ENCODE measurements at regions not wholly inside any gene's neighbourhood (a gene's known extent, or its start where the extent isn't known, plus 50 kb on each side); places are given as distances from the start of the nearest gene placed in this dataset.

GRCh38 chr15:95401587-95401986 lies 928.9 kb upstream of the NR2F2 start:
- Histone ChIP-seq H3K4me2 (ENCODE audit: low read depth, low read length) (no peak overlapping the region), H2AFZ (ENCODE audit: low read length) (no peak overlapping the region), H3K27ac (ENCODE audit: extremely low read length, insufficient read depth, low read length) (no peak overlapping the region), H3K27me3 (ENCODE audit: control insufficient read depth in 1 of 2, insufficient read depth in 2 of 2, low read length in 2 of 2) (no peaks in the 10 kb centered on the region; a peak in 1 of 5 replicates), H3K9me3 (ENCODE audit: low read length) (peaks cover 87% of the 10 kb centered on the region), H4K20me1 (ENCODE audit: insufficient read depth, low read length) (no peaks in the 10 kb centered on the region), H3K79me2 (ENCODE audit: insufficient read depth, low read length) (no peaks in the 10 kb centered on the region), H3K4me3 (replicated peaks in 1 of 3; ENCODE audit: insufficient read depth in 1 of 3, low read depth in 2 of 3, low read length in 3 of 3) (no peak overlapping the region), H3K9ac (ENCODE audit: insufficient read depth, low read depth, low read length) (no peak overlapping the region), H3K36me3 (replicated peaks in 1 of 2; ENCODE audit: control insufficient read depth in 1 of 2, insufficient read depth in 2 of 2, low read length in 2 of 2) (no peaks in the 10 kb centered on the region), H3K4me1 (ENCODE audit: insufficient read depth, low read length) (no peaks in the 10 kb centered on the region)
- ATAC-seq = no peak
- DNase-seq (ENCODE audit: low spot score) = no peak
- 9% methylated on average over 1 of the region's 1 CpG for WGBS (ENCODE audit: low lambda C conversion rate)
- no peak for FAIRE-seq
- POLR2A ChIA-PET = no interaction called here
- BruUV-seq (replicated peaks) = no TSS peak
- in situ Hi-C loops (cut with HindIII; ENCODE audit: extremely low pct_ligation_motif_present, low pct_unique_long_range_greater_than_20kb) (no loop called here), intact Hi-C loops (cut with micrococcal nuclease; ENCODE audit: unreplicated experiment) (no loop called here)
- CTCF ChIA-PET (ENCODE audit: low intra/inter-chr PET ratio, low total read pairs) = no interaction called here
- TF ChIP-seq GATAD1 (CRISPR knock-in tag; IDR thresholded peaks at IDR 0.05) (no peak), ZBTB2 (CRISPR knock-in tag; IDR thresholded peaks at IDR 0.05; ENCODE audit: low read depth) (no peak), MED8 (CRISPR knock-in tag; IDR thresholded peaks at IDR 0.05; ENCODE audit: insufficient replicate concordance) (no peak), AGO2 (optimal IDR thresholded peaks at IDR 0.05; ENCODE audit: low read depth, low read length) (no peak), ZNF317 (CRISPR knock-in tag; IDR thresholded peaks at IDR 0.05) (no peak), GATA4 (IDR thresholded peaks at IDR 0.05; ENCODE audit: borderline replicate concordance, low read depth) (no peak), PHF8 (CRISPR knock-in tag; IDR thresholded peaks at IDR 0.05) (no peak)

- Histone ChIP-seq H3K27me3 (ENCODE audit: control insufficient read depth in 1 of 2, insufficient read depth in 2 of 2, low read length in 2 of 2) (no peaks in the 10 kb centered on the region; a peak in 1 of 5 replicates), H3K4me1 (ENCODE audit: insufficient read depth, low read length) (no peaks in the 10 kb centered on the region), H3K9me3 (ENCODE audit: low read length) (peaks cover 75% of the 10 kb centered on the region), H3K4me2 (ENCODE audit: low read depth, low read length) (no peak overlapping the region), H4K20me1 (ENCODE audit: insufficient read depth, low read length) (no peaks in the 10 kb centered on the region), H3K36me3 (replicated peaks in 1 of 2; ENCODE audit: control insufficient read depth in 1 of 2, insufficient read depth in 2 of 2, low read length in 2 of 2) (no peaks in the 10 kb centered on the region), H2AFZ (ENCODE audit: low read length) (no peak overlapping the region), H3K9ac (ENCODE audit: insufficient read depth, low read depth, low read length) (no peak overlapping the region), H3K4me3 (replicated peaks in 1 of 3; ENCODE audit: insufficient read depth in 1 of 3, low read depth in 2 of 3, low read length in 3 of 3) (no peak overlapping the region), H3K79me2 (ENCODE audit: insufficient read depth, low read length) (no peaks in the 10 kb centered on the region), H3K27ac (ENCODE audit: extremely low read length, insufficient read depth, low read length) (no peak overlapping the region)
- TF ChIP-seq KLF12 (CRISPR knock-in tag; IDR thresholded peaks at IDR 0.05; ENCODE audit: borderline replicate concordance) = no peak
- TF ChIP-seq EP300 (IDR thresholded peaks at IDR 0.05; ENCODE audit: low read depth in 2 of 2, low read length in 2 of 2) = no peak
- TF ChIP-seq EP300 (CRISPR knock-in tag; IDR thresholded peaks at IDR 0.05; ENCODE audit: borderline replicate concordance) = no peak
- no peak for TF ChIP-seq RBAK (CRISPR knock-in tag; IDR thresholded peaks at IDR 0.05)
- TF ChIP-seq E2F2 (CRISPR knock-in tag; IDR thresholded peaks at IDR 0.05; ENCODE audit: borderline replicate concordance) = no peak
- TF ChIP-seq ZNF598 (CRISPR knock-in tag; IDR thresholded peaks at IDR 0.05; ENCODE audit: borderline replicate concordance) = no peak
- TF ChIP-seq ZNF124 (CRISPR knock-in tag; IDR thresholded peaks at IDR 0.05) = no peak
- no peak for TF ChIP-seq ONECUT2 (CRISPR knock-in tag; IDR thresholded peaks at IDR 0.05)
- no peak for TF ChIP-seq SOX6 (IDR thresholded peaks at IDR 0.05)
- no peak for TF ChIP-seq SOX6 (CRISPR knock-in tag; IDR thresholded peaks at IDR 0.05)
- TF ChIP-seq ZNF766 (CRISPR knock-in tag; IDR thresholded peaks at IDR 0.05; ENCODE audit: borderline replicate concordance) = no peak
- POLR2A ChIA-PET = no interaction called here
- in situ Hi-C loops (cut with HindIII; ENCODE audit: extremely low pct_ligation_motif_present, low pct_unique_long_range_greater_than_20kb) = no loop called here
- no peak for ATAC-seq
- no TSS peak for BruUV-seq (replicated peaks)
- 6% methylated on average over 3 of the region's 3 CpGs for WGBS (ENCODE audit: low lambda C conversion rate)
- no peak for DNase-seq (ENCODE audit: low spot score)
- CTCF ChIA-PET (ENCODE audit: low intra/inter-chr PET ratio, low total read pairs) = no interaction called here
- intact Hi-C loops (cut with micrococcal nuclease; ENCODE audit: unreplicated experiment) = no loop called here
- FAIRE-seq = no peak
Observed at GRCh38 chr15:95405447-95405846, 925.1 kb upstream of the NR2F2 start.
